T-helper 1 cell treated with Interleukin-12 subunit alpha and Interleukin-12 subunit beta and Interleukin-4 antibody, amounts not matched to agents 30 ng/mL and 1 ng/mL, for 36 hours (primary cell): ENCODE measurements at regions not wholly inside any gene's neighbourhood (a gene's known extent, or its start where the extent isn't known, plus 50 kb on each side); places are given as distances from the start of the nearest gene placed in this dataset.

ENCODE experiments used
- intact Hi-C: fragments of 100-400 bp; cut with micrococcal nuclease; formaldehyde crosslinking; loops from one replicate; pipeline ENCODE4 v1.15.1; 2024

DNA sequence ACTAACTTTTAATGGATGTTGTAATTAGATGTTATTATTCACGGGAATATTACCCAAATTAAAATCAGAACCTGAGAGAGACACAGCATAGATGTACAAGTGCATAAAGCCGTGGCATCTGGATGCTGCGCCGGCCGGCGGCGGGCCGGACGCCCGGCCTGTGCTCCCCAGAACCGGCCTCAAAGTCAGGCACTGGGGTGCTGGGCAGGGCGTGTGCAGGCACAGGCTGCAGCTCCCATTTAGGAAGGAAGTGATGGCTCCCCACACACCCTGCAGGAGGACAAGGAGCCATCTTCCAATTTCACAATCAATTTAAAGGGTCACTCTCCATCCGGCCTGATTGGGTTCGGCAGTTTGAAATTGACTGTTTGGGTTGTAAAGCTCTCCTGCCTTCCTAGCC lies 367.7 kb upstream of the SALL3 start:
- intact Hi-C loops = no loop called here

DNA sequence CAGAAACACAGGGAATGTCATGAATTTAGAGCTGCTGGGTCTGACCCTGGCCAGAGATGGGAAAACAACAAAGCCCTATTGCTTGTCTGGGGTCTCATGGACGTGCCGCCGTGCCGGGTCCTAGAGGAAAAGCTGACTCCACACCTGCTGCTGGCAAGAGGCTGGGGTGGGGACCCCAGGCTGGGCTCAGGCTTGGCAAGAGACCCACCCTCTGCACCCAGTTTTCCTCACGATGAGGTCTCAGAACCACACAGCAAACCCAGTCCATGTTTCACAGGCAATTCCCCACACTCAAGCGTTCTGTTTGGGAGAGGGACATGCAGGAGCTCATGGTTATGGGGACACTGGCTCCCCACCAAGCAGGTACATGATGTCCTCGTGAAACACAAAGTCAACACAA lies 367.3 kb upstream of the SALL3 start:
- intact Hi-C loops = no loop called here

DNA sequence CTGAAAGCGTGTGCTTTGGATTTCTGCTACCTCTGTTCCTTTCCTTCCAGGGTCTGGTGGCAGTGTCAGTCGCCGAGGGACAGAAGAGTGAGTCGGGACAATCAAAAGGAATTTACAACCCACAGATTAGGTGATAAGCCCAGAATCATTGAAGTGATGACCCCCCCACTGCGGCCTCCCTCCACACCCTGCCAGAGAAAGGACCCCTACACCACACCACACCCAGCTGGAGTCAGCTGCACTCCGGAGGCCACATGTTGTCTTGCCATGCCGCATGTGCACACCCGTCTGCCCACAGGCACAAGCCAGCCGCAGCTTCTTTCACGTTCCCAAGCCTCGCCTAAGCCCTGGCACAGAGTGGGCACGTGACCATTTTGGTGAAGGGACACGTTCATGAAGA lies 366.8 kb upstream of the SALL3 start:
- intact Hi-C loops = no loop called here

DNA sequence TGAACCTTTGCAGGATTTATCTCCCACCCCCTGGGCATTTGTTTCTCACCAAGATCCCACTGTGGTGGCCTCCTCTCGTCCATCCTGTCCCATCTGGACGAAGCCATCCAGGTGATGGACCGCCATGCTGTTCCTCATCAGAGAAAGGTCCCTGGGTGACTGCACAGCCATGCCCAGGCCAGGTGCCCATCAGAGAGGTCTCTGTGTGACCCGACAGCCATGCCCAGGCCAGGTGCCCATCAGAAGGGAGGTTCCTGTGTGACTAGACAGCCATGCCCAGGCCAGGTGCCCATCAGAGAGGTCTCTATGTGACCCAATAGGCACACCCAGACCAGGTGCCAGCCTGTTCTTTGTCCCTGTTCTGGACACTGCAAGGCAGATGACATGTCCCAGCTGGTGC lies 360.9 kb upstream of the SALL3 start:
- intact Hi-C loops = no loop called here

DNA sequence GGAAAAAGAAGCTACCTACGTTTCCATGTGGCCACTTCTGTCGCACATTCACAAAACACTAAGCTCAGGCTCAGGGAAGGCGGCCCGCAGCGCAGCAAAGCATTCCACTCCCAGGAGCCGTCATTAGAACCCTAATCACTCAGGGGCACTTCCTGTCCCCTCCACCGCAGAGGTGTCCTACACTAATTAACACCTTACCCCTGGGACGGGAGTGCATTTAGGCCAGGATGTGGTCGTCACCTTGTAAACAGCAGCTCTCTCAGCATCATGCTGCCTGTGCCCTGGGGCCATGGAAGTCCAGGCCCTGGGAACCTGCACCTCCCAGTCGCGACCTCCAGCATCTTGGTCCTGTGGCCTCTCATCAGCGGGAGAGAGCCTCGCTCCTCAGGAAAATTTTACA lies 359.8 kb upstream of the SALL3 start:
- intact Hi-C loops = no loop called here

DNA sequence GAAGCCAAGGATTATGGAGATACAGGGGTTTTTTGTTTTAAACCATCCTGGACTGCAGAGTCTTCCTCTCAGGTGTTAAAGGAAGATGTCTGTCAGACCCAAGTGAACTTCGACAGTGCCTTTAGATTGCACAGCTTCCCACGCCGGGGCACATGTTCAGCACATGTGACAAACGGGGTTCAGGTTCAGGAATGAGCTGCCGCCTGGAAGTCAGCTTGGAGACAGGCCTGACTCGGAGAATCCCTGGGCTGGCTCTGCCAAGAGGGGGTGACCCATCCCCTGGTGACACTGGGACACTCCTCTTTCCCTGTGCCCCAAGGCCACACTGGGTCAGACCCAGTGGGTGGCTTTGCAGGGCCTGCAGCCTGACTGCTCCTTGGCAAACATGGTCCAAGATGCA lies 359.3 kb upstream of the SALL3 start:
- intact Hi-C loops = no loop called here

DNA sequence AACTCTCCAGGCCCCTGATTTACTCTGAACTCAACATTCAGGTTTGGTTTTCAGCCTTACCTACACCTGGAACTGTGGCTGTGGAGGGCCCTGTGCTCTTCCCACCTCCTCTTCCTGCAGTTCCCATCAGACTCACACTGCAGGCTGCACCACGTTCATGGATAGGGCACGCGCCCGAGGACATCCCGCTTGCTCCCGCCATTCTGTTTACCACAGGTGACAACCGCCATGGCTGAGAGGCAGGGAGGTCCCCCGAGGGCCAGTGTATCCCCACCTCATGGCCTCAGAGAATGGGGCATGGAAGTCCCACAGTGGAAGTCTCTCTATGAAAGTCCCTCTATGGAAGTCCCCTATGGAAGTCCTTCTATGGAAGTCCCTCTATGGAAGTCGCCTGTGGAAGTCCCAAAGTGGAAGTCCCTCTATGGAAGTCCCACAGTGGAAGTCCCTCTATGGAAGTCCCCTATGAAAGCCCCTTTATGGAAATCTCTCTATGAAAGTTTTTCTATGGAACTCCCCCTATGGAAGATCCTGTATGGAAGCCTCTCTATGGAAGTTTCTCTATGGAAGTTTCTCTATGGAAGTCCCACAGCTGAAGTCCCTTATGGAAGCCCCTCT lies 358.4 kb upstream of the SALL3 start:
- intact Hi-C loops = no loop called here

DNA sequence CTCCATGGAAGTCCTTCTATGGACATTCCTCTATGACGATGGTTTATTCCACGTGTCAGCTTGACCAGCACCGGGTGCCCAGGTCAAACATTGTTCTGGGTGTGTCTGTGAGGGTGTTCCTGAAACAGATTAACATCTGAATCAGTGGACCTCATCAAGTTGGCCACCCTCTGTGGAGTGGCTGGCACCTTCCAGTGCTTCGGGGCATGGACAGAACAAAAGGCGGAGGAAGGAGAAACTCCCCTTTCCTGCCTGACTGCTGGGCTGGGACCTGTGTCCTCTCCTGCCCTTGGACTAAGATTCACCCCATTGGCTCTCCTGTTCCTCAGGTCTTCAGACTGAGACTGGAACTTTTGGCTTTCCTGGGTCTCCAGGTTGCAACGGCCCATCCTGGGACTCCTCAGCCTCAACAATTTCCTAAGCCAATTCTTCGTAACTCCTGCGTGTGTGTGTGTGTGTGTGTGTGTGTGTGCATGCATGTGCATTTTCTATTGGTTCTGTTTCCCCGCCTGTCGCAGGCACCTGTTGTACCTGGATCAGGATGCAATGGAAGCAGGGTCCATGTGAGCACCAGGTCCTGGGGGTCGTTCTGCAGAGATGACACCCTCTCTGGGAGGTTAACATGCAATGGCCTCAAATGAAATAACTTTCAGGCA lies 357.2 kb upstream of the SALL3 start:
- intact Hi-C loops = no loop called here

DNA sequence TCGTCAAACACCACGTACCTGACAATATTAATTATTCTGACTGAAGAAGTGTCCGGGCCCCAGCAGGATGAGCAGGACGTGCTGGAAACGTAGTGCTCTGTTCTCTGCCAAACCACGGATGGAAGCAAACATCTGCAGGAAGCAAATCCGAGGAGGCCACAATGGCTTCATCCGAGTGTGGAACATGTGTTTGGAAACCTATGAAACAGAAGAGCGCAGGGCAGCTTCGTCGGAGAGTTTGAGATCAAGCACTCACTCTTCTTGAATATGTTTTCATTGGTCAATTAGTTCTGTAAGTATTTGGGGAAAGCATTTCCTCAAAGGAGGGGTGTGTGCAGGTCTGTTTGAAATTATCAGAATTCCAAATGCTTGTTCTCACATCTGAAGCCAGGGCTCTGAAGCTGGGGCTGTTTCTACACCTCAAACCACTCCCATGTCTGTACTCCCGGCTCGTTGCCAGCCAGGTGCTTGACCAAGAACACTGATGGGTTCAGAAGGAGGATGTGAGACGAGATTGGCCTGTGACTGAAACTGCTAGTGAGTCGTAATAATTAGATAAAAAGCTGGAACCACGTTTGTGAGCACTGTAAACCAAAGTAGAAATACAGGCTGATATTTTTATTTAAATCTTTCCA lies 356.6 kb upstream of the SALL3 start:
- intact Hi-C loops = no loop called here

GRCh38 chr18:78624646-78625279 lies 354.9 kb upstream of the SALL3 start:
- intact Hi-C loops = no loop called here

GRCh38 chr18:78625847-78626246 lies 353.8 kb upstream of the SALL3 start:
- intact Hi-C loops = no loop called here

GRCh38 chr18:78627551-78628346 lies 351.9 kb upstream of the SALL3 start:
- intact Hi-C loops = no loop called here

GRCh38 chr18:78629426-78629825 lies 350.2 kb upstream of the SALL3 start:
- intact Hi-C loops = no loop called here

- intact Hi-C loops = no loop called here
Measured at GRCh38 chr18:78630356-78630755, 349.3 kb upstream of the SALL3 start.

- intact Hi-C loops = no loop called here
Measured at GRCh38 chr18:78630981-78631510, 348.6 kb upstream of the SALL3 start.

- intact Hi-C loops = no loop called here
Measured at GRCh38 chr18:78632111-78632541, 347.5 kb upstream of the SALL3 start.

DNA sequence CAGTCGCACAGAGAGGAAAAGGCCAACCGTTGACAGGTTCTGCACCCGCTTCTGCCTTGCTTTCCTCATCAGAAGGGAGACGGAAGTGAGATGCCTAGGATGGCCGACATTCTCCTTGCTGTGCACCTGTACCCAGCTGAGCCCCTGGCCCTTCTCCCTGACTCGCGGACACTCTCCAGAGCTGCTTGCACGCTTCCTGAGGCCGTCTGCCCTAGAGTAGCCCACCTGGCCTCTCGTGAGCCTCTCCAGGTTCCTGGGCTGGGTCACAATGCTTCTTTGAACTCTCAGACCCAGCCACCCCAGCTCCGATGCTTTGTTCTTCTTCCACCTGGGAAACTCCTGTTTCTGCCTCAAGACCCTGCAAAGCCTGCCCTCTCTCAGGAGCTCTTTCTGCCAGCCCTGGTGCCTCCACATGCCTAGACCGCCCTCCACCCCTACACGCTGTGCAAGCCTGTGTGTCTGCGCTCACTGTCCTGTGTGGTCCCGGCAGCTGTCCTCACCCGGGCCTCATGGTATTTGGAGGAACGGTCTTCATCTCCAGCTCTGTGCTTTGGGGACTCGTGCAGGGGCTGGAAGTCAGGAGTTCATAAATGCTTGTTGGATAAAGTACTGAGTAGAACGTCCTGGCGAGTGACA lies 345.4 kb upstream of the SALL3 start:
- intact Hi-C loops = no loop called here

- intact Hi-C loops = no loop called here
Measured at GRCh38 chr18:78635093-78635800, 344.4 kb upstream of the SALL3 start.

GRCh38 chr18:78636260-78636659 lies 343.4 kb upstream of the SALL3 start:
- intact Hi-C loops = no loop called here
